SH-SY5Y (cell line): ENCODE measurements at regions not wholly inside any gene's neighbourhood (a gene's known extent, or its start where the extent isn't known, plus 50 kb on each side); places are given as distances from the start of the nearest gene placed in this dataset.

Experiments used
- GATA2 ChIP-seq: IDR thresholded peaks from 2 replicates; pipeline ENCODE4 v1.6.1; 2011; ENCODE audit warnings: mild to moderate bottlenecking, low read depth, low read length
- GATA3 ChIP-seq: IDR thresholded peaks from 2 replicates; pipeline ENCODE4 v1.6.1; 2011; ENCODE audit warnings: low read depth, mild to moderate bottlenecking, low read length, moderate library complexity

DNA sequence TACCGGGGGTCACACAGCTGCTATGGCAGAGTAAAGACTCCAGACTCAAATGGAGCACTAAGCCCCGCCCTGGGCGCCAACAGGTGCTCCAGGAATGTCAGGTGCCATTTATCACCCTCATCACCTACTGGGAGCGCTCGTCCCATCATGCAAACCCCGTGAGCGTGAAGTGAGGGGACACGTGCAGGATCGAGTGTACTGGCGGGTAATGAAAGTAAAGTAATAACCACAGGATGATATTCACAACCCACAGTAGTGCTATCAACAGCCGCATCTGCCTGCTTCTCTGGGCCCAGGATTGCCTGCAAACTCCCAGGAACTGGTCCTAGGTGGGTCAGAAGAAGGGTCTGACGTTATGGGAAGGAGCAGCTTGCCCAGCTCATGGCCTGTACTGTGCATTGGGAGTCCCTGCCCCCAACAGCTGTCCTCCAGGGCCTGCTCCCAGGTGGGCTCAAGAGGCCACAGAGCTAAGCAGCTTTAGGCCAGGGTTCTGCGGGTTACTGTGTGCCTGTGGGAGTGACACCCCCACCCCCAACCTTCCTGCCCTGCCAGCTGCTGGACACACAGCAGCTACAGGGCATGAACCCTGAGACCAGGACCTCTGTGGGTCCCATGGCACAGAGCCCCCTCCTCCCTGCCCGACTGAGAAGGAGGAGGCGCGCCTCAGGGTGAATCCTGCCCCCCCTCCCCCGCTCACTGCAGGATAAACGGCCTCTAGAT lies 120.5 kb upstream of the SULF2 start:
- no peak for TF ChIP-seq GATA2
- no peak for TF ChIP-seq GATA3
